ENCODE measurements at regions not wholly inside any gene's neighbourhood (a gene's known extent, or its start where the extent isn't known, plus 50 kb on each side); places are given as distances from the start of the nearest gene placed in this dataset.
"Not testable (repeated sequence)": the region's sequence is repeated elsewhere in the genome, so short reads cannot be mapped to it uniquely, and the experiment has no call there.

DNA sequence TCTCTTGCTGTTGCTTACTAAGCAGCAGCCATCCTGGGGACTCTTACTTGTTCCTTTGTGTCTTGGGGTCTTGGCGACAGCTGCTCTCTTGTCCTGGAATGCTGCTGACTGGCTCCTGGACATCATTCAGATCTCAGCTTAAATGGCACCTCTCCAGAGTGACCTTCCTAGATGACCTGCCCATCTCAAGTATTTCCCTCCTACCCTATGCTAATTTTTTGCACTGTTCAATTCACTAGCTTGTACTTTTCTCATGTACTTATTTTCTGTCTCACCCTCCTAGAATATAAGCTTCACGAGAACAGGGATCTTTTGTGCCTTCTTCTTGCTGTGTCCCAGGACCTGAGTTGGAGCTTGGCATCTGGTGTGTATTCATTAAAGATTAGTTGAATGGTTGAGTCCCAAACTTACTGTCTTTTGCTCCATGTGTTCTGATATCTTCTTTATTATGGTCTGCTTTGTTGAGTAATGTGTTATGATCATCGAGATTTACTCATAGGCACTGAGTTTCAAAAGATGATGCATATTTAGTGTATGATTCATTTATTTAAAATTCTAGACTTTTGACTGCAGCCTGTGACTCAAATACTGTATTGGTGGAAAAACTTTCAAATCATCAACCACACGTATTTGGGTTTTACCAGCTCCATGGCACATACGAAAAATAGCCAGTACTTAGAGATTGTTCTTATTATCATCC, 302.1 kb upstream of the PLGLB2 start:
- BruUV-seq (replicated peaks); H3K36me3 Mint-ChIP-seq (ENCODE audit: insufficient read depth, unreplicated experiment); H3K4me1 Mint-ChIP-seq (ENCODE audit: low read depth, unreplicated experiment); intact Hi-C loops (cut with micrococcal nuclease; ENCODE audit: unreplicated experiment); DNase-seq; H3K9me3 Mint-ChIP-seq (ENCODE audit: low read depth, unreplicated experiment); CTCF ChIA-PET; H3K27ac Mint-ChIP-seq (ENCODE audit: unreplicated experiment); H3K4me3 Mint-ChIP-seq (ENCODE audit: low read depth, unreplicated experiment); H3K27me3 Mint-ChIP-seq (ENCODE audit: unreplicated experiment): not testable (repeated sequence)

DNA sequence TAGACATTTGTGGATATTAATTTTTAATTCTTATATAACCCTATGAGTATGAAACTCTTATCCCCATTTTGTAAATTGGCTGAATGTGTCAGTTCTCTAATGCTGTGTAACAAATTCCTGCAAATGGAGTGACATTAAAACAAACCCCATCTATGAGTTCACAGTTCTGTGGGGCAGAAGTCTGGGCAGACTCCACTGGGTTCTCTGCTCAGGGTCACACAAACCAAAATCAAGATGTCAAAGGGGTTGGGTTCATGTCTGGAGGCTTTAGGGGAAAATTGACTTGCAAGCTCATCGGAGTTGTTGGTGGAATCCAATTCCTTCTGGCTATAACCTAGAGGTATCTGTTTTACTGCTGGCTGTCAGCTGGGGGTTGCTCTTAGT, 301.6 kb upstream of the PLGLB2 start:
- H3K4me3 Mint-ChIP-seq (ENCODE audit: low read depth, unreplicated experiment); H3K4me1 Mint-ChIP-seq (ENCODE audit: low read depth, unreplicated experiment); intact Hi-C loops (cut with micrococcal nuclease; ENCODE audit: unreplicated experiment); DNase-seq; H3K27me3 Mint-ChIP-seq (ENCODE audit: unreplicated experiment); BruUV-seq (replicated peaks); CTCF ChIA-PET; H3K9me3 Mint-ChIP-seq (ENCODE audit: low read depth, unreplicated experiment); H3K36me3 Mint-ChIP-seq (ENCODE audit: insufficient read depth, unreplicated experiment); H3K27ac Mint-ChIP-seq (ENCODE audit: unreplicated experiment): not testable (repeated sequence)

DNA sequence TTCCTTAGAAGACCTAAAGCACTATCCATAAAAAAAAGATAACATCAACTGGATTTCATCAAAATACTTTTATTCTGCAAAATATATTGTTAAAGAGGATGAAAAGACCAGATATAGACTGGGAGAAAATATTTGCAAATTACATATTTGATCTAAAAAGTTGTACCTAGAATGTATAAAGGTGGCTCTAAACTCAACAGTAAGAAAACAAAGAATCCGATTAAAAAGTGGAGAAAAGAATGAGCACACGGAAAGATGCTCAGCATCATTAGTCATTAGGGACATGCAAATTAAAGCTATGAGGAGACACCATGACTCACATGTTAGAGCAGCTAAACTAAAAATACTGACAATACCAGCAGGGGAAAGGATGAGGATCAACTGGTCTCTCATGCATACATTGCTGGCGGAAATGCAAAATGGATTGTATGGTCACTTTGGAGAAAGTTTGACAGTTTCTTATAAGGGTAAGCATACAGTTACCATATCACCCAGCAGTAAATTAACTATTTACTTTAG, 298.4 kb upstream of the PLGLB2 start:
- CTCF ChIA-PET; BruUV-seq (replicated peaks); intact Hi-C loops (cut with micrococcal nuclease; ENCODE audit: unreplicated experiment); H3K27ac Mint-ChIP-seq (ENCODE audit: unreplicated experiment); DNase-seq; H3K27me3 Mint-ChIP-seq (ENCODE audit: unreplicated experiment); H3K4me3 Mint-ChIP-seq (ENCODE audit: low read depth, unreplicated experiment); H3K36me3 Mint-ChIP-seq (ENCODE audit: insufficient read depth, unreplicated experiment); H3K9me3 Mint-ChIP-seq (ENCODE audit: low read depth, unreplicated experiment): not testable (repeated sequence)
- peaks cover 11% of the 10 kb centered on the region for H3K4me1 Mint-ChIP-seq (ENCODE audit: low read depth, unreplicated experiment)

- BruUV-seq (replicated peaks); H3K4me3 Mint-ChIP-seq (ENCODE audit: low read depth, unreplicated experiment): not testable (repeated sequence)
- peak overlapping the region; percentile 27 for H3K27ac Mint-ChIP-seq (ENCODE audit: unreplicated experiment)
These were observed 295.7 kb upstream of the PLGLB2 start for GRCh38 chr2:87452193-87452592.

GRCh38 chr2:87452861-87453260, 295.0 kb upstream of the PLGLB2 start:
- H3K27ac Mint-ChIP-seq (ENCODE audit: unreplicated experiment); H3K27me3 Mint-ChIP-seq (ENCODE audit: unreplicated experiment); H3K9me3 Mint-ChIP-seq (ENCODE audit: low read depth, unreplicated experiment); H3K36me3 Mint-ChIP-seq (ENCODE audit: insufficient read depth, unreplicated experiment); intact Hi-C loops (cut with micrococcal nuclease; ENCODE audit: unreplicated experiment); H3K4me3 Mint-ChIP-seq (ENCODE audit: low read depth, unreplicated experiment); CTCF ChIA-PET; BruUV-seq (replicated peaks): not testable (repeated sequence)
- peaks cover 11% of the 10 kb centered on the region for H3K4me1 Mint-ChIP-seq (ENCODE audit: low read depth, unreplicated experiment)
- DNase-seq = peak; percentile 12

More at GRCh38 chr2:87452193-87452592, 295.7 kb upstream of the PLGLB2 start:
- H3K36me3 Mint-ChIP-seq (ENCODE audit: insufficient read depth, unreplicated experiment); H3K9me3 Mint-ChIP-seq (ENCODE audit: low read depth, unreplicated experiment); DNase-seq; CTCF ChIA-PET; intact Hi-C loops (cut with micrococcal nuclease; ENCODE audit: unreplicated experiment); H3K27me3 Mint-ChIP-seq (ENCODE audit: unreplicated experiment): not testable (repeated sequence)
- peaks cover 11% of the 10 kb centered on the region for H3K4me1 Mint-ChIP-seq (ENCODE audit: low read depth, unreplicated experiment)

GRCh38 chr2:87453965-87454364, 293.9 kb upstream of the PLGLB2 start:
- H3K4me3 Mint-ChIP-seq (ENCODE audit: low read depth, unreplicated experiment); intact Hi-C loops (cut with micrococcal nuclease; ENCODE audit: unreplicated experiment); BruUV-seq (replicated peaks); H3K27me3 Mint-ChIP-seq (ENCODE audit: unreplicated experiment); CTCF ChIA-PET; H3K9me3 Mint-ChIP-seq (ENCODE audit: low read depth, unreplicated experiment): not testable (repeated sequence)
- Mint-ChIP-seq H3K36me3 (ENCODE audit: insufficient read depth, unreplicated experiment) (peaks cover 11% of the 10 kb centered on the region), H3K27ac (ENCODE audit: unreplicated experiment) (peak overlapping the region; percentile 58), H3K4me1 (ENCODE audit: low read depth, unreplicated experiment) (peaks cover 11% of the 10 kb centered on the region)
- peak; percentile 15 for DNase-seq

GRCh38 chr2:87454421-87454820, 293.5 kb upstream of the PLGLB2 start:
- H3K27me3 Mint-ChIP-seq (ENCODE audit: unreplicated experiment); BruUV-seq (replicated peaks); intact Hi-C loops (cut with micrococcal nuclease; ENCODE audit: unreplicated experiment); CTCF ChIA-PET; DNase-seq; H3K9me3 Mint-ChIP-seq (ENCODE audit: low read depth, unreplicated experiment); H3K4me3 Mint-ChIP-seq (ENCODE audit: low read depth, unreplicated experiment): not testable (repeated sequence)
- H3K4me1 Mint-ChIP-seq (ENCODE audit: low read depth, unreplicated experiment) = peaks cover 11% of the 10 kb centered on the region
- H3K36me3 Mint-ChIP-seq (ENCODE audit: insufficient read depth, unreplicated experiment) = peaks cover 11% of the 10 kb centered on the region
- H3K27ac Mint-ChIP-seq (ENCODE audit: unreplicated experiment) = peak overlapping the region; percentile 58

DNA sequence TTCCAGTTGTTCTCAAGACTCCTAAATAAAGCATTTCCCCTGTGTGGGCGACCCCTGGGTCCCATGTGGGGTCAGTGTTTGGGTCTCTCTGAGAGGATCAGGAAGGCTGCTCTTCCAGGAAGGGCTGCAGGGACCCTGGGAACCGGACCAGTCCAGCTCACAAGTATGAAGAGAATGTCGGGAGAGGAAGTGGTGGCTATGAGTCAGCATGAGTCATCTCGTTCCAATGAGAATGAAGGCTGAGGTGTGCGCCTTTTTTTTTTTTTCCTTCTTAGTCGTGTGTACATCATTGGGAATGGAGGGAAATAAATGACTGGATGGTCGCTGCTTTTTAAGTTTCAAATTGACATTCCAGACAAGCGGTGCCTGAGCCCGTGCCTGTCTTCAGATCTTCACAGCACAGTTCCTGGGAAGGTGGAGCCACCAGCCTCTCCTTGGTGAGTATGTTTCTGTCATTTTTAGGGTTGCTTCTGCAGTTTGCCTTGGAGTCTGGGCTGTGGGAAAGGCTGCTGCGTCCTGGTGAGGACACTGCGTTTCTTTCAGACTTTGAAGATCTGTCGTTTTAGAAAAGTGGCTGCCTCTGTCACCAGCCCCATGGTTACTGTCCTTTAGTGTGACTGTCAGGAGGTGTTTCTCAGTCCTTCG, 292.6 kb upstream of the PLGLB2 start:
- CTCF ChIA-PET; intact Hi-C loops (cut with micrococcal nuclease; ENCODE audit: unreplicated experiment); BruUV-seq (replicated peaks); H3K27me3 Mint-ChIP-seq (ENCODE audit: unreplicated experiment); H3K27ac Mint-ChIP-seq (ENCODE audit: unreplicated experiment); H3K9me3 Mint-ChIP-seq (ENCODE audit: low read depth, unreplicated experiment): not testable (repeated sequence)
- DNase-seq = peak; percentile 22
- Mint-ChIP-seq H3K4me1 (ENCODE audit: low read depth, unreplicated experiment) (peaks cover 11% of the 10 kb centered on the region), H3K36me3 (ENCODE audit: insufficient read depth, unreplicated experiment) (peaks cover 11% of the 10 kb centered on the region), H3K4me3 (ENCODE audit: low read depth, unreplicated experiment) (peak overlapping the region; percentile 41)

DNA sequence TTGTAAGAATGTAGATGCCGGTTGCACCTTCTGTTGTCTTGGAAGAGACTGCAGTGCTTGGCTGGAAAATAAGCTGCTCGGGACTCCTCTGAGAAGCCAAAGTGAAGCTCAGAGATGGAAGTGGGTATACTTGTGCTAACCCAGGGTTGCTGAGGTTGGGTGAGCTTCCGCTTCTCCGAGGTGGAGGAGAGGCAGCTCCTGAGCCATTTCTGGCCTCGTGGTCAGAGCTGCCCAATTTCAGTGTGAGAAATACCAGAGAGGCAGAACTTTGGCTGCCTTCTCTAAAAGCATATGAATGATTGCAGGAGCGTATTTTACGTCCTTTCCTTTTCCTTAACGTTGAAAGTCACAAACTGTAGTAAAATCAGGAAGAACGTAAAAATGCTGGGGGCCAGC, 292.0 kb upstream of the PLGLB2 start:
- BruUV-seq (replicated peaks) = TSS peak; percentile 83
- H3K27me3 Mint-ChIP-seq (ENCODE audit: unreplicated experiment); H3K9me3 Mint-ChIP-seq (ENCODE audit: low read depth, unreplicated experiment); DNase-seq; CTCF ChIA-PET; intact Hi-C loops (cut with micrococcal nuclease; ENCODE audit: unreplicated experiment): not testable (repeated sequence)
- H3K4me3 Mint-ChIP-seq (ENCODE audit: low read depth, unreplicated experiment) = peak overlapping the region; percentile 55
- H3K4me1 Mint-ChIP-seq (ENCODE audit: low read depth, unreplicated experiment) = peaks cover 11% of the 10 kb centered on the region
- peaks cover 11% of the 10 kb centered on the region for H3K36me3 Mint-ChIP-seq (ENCODE audit: insufficient read depth, unreplicated experiment)
- peak overlapping the region; percentile 52 for H3K27ac Mint-ChIP-seq (ENCODE audit: unreplicated experiment)

- Mint-ChIP-seq H3K4me3 (ENCODE audit: low read depth, unreplicated experiment) (peak overlapping the region; percentile 55), H3K4me1 (ENCODE audit: low read depth, unreplicated experiment) (peaks cover 11% of the 10 kb centered on the region), H3K36me3 (ENCODE audit: insufficient read depth, unreplicated experiment) (peaks cover 11% of the 10 kb centered on the region), H3K27ac (ENCODE audit: unreplicated experiment) (peak overlapping the region; percentile 52)
- CTCF ChIA-PET; H3K27me3 Mint-ChIP-seq (ENCODE audit: unreplicated experiment); DNase-seq; intact Hi-C loops (cut with micrococcal nuclease; ENCODE audit: unreplicated experiment); H3K9me3 Mint-ChIP-seq (ENCODE audit: low read depth, unreplicated experiment): not testable (repeated sequence)
- TSS peak; percentile 73 for BruUV-seq (replicated peaks)
These were observed 291.3 kb upstream of the PLGLB2 start for GRCh38 chr2:87456477-87457128.

Data from Calu3 (cell line).